ENCODE measurements at regions not wholly inside any gene's neighbourhood (a gene's known extent, or its start where the extent isn't known, plus 50 kb on each side); places are given as distances from the start of the nearest gene placed in this dataset.

- TF ChIP-seq, protein P1, sequence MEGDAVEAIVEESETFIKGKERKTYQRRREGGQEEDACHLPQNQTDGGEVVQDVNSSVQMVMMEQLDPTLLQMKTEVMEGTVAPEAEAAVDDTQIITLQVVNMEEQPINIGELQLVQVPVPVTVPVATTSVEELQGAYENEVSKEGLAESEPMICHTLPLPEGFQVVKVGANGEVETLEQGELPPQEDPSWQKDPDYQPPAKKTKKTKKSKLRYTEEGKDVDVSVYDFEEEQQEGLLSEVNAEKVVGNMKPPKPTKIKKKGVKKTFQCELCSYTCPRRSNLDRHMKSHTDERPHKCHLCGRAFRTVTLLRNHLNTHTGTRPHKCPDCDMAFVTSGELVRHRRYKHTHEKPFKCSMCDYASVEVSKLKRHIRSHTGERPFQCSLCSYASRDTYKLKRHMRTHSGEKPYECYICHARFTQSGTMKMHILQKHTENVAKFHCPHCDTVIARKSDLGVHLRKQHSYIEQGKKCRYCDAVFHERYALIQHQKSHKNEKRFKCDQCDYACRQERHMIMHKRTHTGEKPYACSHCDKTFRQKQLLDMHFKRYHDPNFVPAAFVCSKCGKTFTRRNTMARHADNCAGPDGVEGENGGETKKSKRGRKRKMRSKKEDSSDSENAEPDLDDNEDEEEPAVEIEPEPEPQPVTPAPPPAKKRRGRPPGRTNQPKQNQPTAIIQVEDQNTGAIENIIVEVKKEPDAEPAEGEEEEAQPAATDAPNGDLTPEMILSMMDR (IDR thresholded peaks at IDR 0.05 in 2 of 3, conservative IDR thresholded peaks at IDR 0.05 in 1 of 3; ENCODE audit: borderline replicate concordance in 1 of 3, insufficient read depth in 1 of 3, low read depth in 2 of 3, low read length in 2 of 3): no peak
These were observed 52.2 kb upstream of the OSBPL11 start (continued) for GRCh38 chr3:125647318-125648014.

- ChIA-PET POLR2A (no interaction called here), CTCF (no interaction called here), RAD21 (ENCODE audit: low non-redundant PET in 1 of 2, low total read pairs in 2 of 2, uncharacterized antibody in 2 of 2, unreplicated experiment in 2 of 2) (no interaction called here)
- Histone ChIP-seq H3K9ac (ENCODE audit: low read length) (no peak overlapping the region), H3K9me3 (ENCODE audit: control insufficient read depth in 1 of 2, insufficient read depth in 1 of 2, low read depth in 1 of 2, low read length in 2 of 2) (no peaks in the 10 kb centered on the region), H3K4me3 (replicated peaks in 1 of 2; ENCODE audit: low read depth in 1 of 2, low read length in 2 of 2) (no peak overlapping the region), H3K27ac (ENCODE audit: low read depth, low read length) (no peak overlapping the region), H3K9me2 (ENCODE audit: insufficient read depth) (peaks cover 4% of the 10 kb centered on the region; the same call in 1 of the 2 replicates), H3K4me1 (ENCODE audit: control insufficient read depth in 1 of 2, insufficient read depth in 2 of 2, low read length in 2 of 2) (peaks cover 18 to 36% of the 10 kb centered on the region in 2 experiments), H2AFZ (ENCODE audit: low read depth, low read length, poor library complexity, severe bottlenecking) (no peak overlapping the region), H3K36me3 (ENCODE audit: control insufficient read depth in 1 of 2, insufficient read depth in 2 of 2, low read length in 2 of 2) (no peaks in the 10 kb centered on the region), H3K27me3 (ENCODE audit: insufficient read depth, low read length) (no peaks in the 10 kb centered on the region), H3K4me2 (ENCODE audit: low read length) (peak overlapping the region; percentile 21), H4K20me1 (ENCODE audit: insufficient read depth) (no peaks in the 10 kb centered on the region), H3K79me2 (ENCODE audit: insufficient read depth, low read length) (no peaks in the 10 kb centered on the region)
- intact Hi-C loops (cut with micrococcal nuclease): no loop called here
- peak; percentile 7; the same call in 1 of the 2 replicates for TF ChIP-seq RAD21 (IDR thresholded peaks at IDR 0.05; ENCODE audit: low read depth)
- TF ChIP-seq, protein P2, sequence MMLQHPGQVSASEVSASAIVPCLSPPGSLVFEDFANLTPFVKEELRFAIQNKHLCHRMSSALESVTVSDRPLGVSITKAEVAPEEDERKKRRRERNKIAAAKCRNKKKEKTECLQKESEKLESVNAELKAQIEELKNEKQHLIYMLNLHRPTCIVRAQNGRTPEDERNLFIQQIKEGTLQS (IDR thresholded peaks at IDR 0.05): no peak
- no TSS peak for BruUV-seq (replicated peaks)
- ATAC-seq (no peak), DNase-seq (ENCODE audit: low read depth, low spot score) (no peak)
These were observed 55.9 kb upstream of the OSBPL11 start for GRCh38 chr3:125651244-125651643.

DNA sequence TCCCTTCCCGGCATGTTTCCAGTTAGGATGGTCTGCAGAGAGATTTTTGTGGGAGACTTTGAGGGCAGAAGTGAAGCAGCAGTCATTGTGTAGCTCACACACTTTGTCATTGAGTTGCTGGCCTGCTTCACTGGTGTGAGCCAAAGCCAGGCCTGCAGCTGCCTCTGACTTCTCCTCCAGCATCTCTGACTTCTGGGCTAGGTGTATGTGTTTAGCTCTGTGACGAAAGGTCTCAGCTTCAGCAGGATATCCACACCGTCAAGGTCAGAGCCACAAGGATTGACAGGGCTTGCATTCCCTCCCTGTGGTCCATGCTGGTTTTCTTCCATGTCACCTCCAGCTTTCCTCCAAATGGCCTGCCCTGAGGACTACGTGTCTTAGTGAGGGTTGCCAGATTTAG lies 57.1 kb upstream of the OSBPL11 start:
- ATAC-seq (no peak), DNase-seq (ENCODE audit: low read depth, low spot score) (no peak)
- POLR2A ChIA-PET: no interaction called here
- H3K79me2 ChIP-seq (ENCODE audit: insufficient read depth, low read length): no peaks in the 10 kb centered on the region
- no TSS peak for BruUV-seq (replicated peaks)
- CTCF ChIA-PET: no interaction called here
- no peak for TF ChIP-seq TCF7L2 (IDR thresholded peaks at IDR 0.05; ENCODE audit: borderline replicate concordance, extremely low read depth, insufficient read depth, insufficient read length)
- no peak for TF ChIP-seq EZH2 (IDR thresholded peaks at IDR 0.05)
- no peak for TF ChIP-seq YY1 (IDR thresholded peaks at IDR 0.05; ENCODE audit: extremely low read depth, insufficient replicate concordance, low read depth, low read length)
- TF ChIP-seq, protein P2 (IDR thresholded peaks at IDR 0.05): no peak
- TF ChIP-seq JUND (IDR thresholded peaks at IDR 0.05): no peak
- no peak for TF ChIP-seq MAX (IDR thresholded peaks at IDR 0.05)
- TF ChIP-seq SIN3A (IDR thresholded peaks at IDR 0.05; ENCODE audit: low read depth): no peak
- TF ChIP-seq ZFX (IDR thresholded peaks at IDR 0.05): no peak
- no peak for TF ChIP-seq ELF1 (IDR thresholded peaks at IDR 0.05; ENCODE audit: borderline replicate concordance, low read depth)
- TF ChIP-seq, protein P3, sequence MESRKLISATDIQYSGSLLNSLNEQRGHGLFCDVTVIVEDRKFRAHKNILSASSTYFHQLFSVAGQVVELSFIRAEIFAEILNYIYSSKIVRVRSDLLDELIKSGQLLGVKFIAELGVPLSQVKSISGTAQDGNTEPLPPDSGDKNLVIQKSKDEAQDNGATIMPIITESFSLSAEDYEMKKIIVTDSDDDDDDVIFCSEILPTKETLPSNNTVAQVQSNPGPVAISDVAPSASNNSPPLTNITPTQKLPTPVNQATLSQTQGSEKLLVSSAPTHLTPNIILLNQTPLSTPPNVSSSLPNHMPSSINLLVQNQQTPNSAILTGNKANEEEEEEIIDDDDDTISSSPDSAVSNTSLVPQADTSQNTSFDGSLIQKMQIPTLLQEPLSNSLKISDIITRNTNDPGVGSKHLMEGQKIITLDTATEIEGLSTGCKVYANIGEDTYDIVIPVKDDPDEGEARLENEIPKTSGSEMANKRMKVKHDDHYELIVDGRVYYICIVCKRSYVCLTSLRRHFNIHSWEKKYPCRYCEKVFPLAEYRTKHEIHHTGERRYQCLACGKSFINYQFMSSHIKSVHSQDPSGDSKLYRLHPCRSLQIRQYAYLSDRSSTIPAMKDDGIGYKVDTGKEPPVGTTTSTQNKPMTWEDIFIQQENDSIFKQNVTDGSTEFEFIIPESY (IDR thresholded peaks at IDR 0.05; ENCODE audit: extremely low read depth, insufficient replicate concordance, low read length): no peak
- TF ChIP-seq SRF (IDR thresholded peaks at IDR 0.05; ENCODE audit: low read depth): no peak
- H3K27ac ChIP-seq (ENCODE audit: low read depth, low read length): no peak overlapping the region
- H3K9me3 ChIP-seq (ENCODE audit: control insufficient read depth in 1 of 2, insufficient read depth in 1 of 2, low read depth in 1 of 2, low read length in 2 of 2): no peaks in the 10 kb centered on the region
- H3K9ac ChIP-seq (ENCODE audit: low read length): no peak overlapping the region
- H4K20me1 ChIP-seq (ENCODE audit: insufficient read depth): no peaks in the 10 kb centered on the region
- H3K27me3 ChIP-seq (ENCODE audit: insufficient read depth, low read length): no peaks in the 10 kb centered on the region
- no peaks in the 10 kb centered on the region for H3K36me3 ChIP-seq (ENCODE audit: control insufficient read depth in 1 of 2, insufficient read depth in 2 of 2, low read length in 2 of 2)
- intact Hi-C loops (cut with micrococcal nuclease): no loop called here
- H3K4me3 ChIP-seq (replicated peaks in 1 of 2; ENCODE audit: low read depth in 1 of 2, low read length in 2 of 2): no peak overlapping the region
- RAD21 ChIA-PET (ENCODE audit: low non-redundant PET in 1 of 2, low total read pairs in 2 of 2, uncharacterized antibody in 2 of 2, unreplicated experiment in 2 of 2): no interaction called here
- H2AFZ ChIP-seq (ENCODE audit: low read depth, low read length, poor library complexity, severe bottlenecking): no peak overlapping the region
- peaks cover 4% of the 10 kb centered on the region; the same call in 1 of the 2 replicates for H3K9me2 ChIP-seq (ENCODE audit: insufficient read depth)
- no peak overlapping the region for H3K4me2 ChIP-seq (ENCODE audit: low read length)
- H3K4me1 ChIP-seq (ENCODE audit: control insufficient read depth in 1 of 2, insufficient read depth in 2 of 2, low read length in 2 of 2): peaks cover 16 to 30% of the 10 kb centered on the region in 2 experiments
